ENCODE measurements at regions not wholly inside any gene's neighbourhood (a gene's known extent, or its start where the extent isn't known, plus 50 kb on each side); places are given as distances from the start of the nearest gene placed in this dataset.

DNA sequence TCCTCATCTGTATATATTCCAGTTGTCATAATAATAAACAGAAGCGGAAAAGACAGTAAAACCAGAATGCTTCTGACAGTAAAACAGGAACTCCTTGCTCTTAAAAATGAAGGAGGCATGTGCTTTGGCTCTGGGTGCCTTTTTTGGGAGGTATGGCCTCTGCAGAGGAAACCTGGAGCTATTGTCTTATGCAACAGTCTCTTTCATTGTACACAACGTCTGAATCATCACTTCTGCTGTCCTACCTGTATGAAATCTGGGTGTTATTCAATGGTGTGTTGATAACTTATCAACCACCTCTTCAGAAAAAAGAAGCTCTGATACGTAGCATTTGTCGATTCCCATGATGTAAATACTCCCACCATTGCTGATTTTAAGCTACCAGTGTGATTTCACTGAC lies 64.8 kb downstream of the CDCA7 start:
- no peak for DNase-seq (ENCODE audit: low read depth)

DNA sequence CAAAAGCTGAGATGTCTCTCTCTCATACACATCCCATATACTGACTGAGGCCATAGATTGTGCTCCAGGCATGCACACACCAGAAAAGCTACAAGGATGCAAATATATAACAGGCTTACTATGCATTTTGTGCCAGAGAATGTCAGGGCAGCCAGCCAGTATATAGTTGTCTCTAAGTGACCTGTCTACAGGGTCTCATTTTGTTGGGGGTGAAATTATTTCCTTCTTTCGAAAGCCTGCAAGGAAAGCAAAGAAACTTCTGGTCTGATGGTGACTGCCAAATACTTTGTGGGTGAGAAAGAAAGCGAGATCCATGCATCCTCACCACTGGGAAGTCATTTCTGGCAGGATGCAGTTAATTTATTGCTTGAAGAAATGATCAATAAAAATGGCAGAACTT lies 70.2 kb downstream of the CDCA7 start:
- DNase-seq (ENCODE audit: low read depth): no peak

DNA sequence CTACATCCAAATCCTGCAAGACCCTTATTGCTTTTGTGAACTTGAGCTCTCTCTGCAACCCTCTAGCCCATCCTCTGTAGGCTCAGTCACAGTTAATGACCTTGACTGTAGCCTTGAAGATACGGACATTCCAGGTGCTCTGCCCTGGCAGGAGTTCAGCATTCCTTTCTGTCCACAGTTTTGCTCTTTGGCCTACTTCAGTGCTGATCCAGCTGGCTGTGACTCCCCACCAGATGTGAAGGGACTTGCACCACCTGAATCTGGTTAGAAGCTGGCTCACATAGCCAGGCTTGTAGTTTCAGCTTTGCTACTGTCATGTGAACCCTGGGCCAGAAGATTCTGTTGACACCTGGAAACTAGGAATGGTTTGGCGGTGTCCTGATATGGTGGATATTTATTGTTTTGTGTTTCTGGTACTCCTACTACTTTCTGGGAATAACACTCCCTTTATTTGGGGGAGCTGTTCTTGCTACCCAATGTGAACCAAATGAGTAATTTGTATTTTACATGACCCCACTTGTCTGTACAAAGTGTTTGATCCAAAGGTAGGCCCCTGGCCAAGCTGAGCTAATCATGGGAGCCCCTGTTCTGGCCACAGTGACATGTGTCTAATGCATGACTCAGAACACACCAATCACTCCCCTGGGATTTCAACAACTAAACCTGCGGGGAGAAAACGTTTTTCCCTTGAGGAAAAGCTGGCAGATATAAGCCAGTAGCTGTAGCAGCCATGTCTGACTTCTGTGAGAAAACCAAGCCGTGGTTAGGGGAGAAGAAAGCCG lies 73.4 kb downstream of the CDCA7 start:
- peak; percentile 58 for DNase-seq (ENCODE audit: low read depth)

DNA sequence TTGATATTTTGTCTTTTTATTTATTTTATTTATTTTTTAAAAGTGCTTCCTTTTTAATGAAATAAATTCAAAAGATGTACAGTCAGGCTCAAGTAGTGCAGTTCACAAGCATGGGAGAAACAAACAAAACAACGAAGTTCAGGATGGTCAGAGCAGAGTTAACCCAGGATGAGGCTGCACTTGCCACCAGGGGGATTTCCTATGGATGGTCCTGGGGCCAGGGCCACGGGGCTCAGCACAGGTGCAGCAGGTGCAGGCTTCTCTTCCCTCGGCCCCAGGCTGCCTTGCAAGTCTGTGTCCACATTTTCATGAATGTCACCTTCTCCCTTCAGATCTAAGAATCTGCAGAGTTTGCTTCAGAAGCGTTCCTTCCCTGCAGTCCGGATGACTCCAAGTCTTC lies 76.5 kb downstream of the CDCA7 start:
- no peak for DNase-seq (ENCODE audit: low read depth)

DNA sequence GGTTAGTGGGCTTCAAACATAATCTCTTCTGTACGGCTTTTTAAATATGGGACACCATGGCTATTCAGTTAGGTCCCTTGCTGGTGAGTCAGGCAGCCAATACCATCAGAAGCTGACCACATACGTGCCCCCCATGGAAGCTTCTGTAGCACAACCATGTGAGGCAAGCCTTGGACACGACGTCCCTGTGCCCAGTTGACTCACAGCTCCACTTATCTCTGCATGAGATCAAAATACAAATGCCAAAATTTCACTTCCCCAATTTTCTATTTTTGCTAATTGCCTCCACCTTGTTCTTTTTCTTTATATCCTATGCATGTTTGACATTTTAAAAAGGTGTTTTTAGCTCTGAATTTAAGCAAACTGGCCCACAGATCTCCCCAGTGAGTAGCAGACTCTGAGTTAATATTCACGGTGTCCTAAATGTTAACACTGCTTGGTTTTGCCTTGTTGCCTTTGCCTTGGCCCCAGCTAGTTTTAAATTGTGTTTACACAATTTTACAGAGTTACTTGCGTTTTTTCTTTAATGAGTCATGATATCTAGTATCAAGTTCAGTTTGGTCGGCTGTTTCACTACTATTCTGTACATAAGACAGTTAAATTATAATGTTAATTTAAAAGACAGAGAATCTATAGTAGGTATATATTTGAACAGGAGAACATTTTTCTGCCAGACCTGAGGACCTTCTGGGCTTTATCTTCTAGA lies 77.5 kb downstream of the CDCA7 start:
- DNase-seq (ENCODE audit: low read depth): peak; percentile 81

DNA sequence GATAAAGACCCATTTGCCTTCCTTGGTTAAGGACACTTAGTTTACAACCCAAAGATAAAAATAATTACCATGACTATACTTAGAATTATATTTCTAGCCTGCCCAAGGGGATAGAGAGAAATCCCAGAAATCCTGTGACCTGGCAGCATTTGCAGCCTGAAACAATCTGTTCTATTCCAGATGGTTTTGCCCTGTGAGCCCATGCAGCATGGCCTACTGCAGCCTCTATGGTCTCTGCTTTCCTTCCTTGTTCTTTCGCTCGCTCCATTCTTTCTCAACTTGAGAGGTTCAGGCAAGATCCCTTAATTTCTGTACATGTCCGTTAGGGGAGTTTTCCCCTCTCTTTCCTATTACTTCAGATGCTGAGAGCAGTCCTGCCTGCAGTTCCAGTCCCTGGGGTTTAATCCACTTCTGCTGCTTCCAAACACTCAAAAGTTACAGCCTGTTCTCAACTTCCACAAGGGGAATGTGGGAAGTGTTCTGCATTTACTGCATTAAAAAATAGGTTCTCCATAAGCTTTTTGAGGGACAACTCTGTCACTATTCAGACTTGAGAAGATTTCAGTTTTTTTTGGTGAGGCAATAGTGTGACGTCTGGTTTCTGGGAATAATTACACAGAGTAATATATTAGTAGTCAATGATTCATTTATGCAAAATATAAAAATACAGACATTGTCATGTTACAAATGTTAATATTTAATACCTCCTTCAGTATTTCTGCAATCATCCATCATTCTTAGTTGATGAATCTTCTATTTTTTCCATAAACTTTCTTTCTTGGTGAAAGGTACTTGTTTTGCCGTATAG lies 80.3 kb downstream of the CDCA7 start:
- no peak for DNase-seq (ENCODE audit: low read depth)

DNA sequence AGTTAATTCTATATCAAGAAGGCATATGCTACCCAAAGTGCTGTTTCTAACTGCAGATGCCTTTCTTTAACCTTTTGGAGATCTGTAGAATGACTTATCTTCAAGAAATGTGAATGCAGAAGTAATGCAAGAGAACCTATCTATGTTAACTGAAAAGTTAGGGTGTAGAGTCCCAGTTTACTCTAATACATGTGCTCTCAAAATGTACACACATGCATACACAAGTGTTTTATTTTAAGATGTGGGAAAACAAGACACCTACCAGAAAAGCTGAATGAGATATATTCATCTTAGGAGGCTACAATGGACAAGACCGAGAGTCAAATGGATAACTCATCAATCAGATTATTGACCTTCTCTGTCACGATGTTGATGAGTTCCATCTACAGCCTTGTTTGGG lies 80.9 kb downstream of the CDCA7 start:
- no peak for DNase-seq (ENCODE audit: low read depth)

DNA sequence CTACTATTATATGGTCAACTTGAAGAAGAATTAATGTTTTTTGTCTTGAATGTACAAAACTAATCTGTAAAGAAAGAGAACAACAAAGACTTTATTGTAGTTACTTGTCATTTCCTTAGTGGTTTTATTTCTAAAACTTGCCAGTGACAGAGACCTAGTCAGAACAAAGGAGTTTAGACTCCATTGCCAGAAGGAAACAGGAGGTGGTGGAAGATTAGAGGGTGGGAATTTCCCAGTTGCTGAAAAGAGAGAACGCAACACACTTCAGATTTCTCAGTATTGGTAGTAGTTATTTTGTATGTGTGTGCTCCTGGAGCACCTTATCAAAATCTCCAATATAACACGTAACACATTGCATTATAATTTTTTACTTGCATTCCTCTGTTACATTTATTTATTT lies 81.4 kb downstream of the CDCA7 start:
- DNase-seq (ENCODE audit: low read depth): no peak

DNA sequence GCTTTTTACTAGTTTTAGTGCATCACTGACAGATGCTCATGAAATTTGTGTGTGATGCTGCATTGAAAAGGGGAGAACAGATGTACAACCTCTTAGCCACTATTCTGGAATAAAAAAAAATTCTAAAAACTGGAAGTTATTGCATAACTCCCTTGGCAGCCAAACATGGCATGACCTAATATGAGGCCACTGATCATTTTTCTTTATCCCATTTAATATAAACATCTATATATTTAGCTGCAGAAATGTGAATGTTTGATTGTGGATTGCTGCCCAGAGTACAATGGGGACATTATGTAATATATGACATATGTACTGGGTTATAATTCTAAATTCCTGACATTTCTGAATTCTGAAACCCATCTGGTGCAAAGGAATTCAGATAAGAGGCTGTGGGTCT lies 86.5 kb downstream of the CDCA7 start:
- peak; percentile 57 for DNase-seq (ENCODE audit: low read depth)

DNA sequence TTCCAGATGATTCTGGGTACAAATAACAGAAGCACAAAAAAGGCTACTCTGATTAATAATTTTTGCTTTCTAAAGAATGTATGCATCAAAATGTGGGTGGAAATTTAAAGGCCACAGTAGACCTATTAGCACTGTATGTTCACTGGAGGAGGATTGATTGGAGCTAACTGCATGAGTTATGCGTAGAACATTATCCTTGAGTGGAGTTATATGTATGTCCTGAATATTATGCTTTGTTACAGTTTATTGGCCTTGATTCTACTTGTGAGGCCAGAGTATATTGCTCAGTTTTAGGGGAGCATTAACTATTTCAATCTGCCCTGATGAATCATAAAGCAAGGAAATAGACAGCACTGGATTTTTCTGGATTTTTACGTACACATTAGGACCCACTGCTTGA lies 87.9 kb downstream of the CDCA7 start:
- DNase-seq (ENCODE audit: low read depth): no peak

DNA sequence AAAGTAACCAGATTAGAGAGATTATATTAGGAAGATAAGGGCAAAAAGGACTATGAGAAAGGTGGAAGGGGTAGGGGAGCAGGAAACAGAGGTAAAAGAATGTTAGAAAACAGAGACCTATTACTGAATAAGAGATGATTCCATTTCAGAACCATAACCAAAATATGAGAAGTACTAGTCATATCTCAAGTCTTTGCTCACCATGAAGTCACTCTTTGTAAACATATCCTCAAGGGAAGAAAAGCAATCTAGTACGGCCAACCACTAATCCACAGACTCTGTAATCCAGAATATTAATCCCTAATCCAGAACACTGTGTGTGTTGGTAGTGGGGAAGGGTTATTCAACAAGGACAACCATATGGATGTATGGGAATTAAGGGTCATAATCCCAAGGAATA lies 92.0 kb downstream of the CDCA7 start:
- DNase-seq (ENCODE audit: low read depth): no peak

DNA sequence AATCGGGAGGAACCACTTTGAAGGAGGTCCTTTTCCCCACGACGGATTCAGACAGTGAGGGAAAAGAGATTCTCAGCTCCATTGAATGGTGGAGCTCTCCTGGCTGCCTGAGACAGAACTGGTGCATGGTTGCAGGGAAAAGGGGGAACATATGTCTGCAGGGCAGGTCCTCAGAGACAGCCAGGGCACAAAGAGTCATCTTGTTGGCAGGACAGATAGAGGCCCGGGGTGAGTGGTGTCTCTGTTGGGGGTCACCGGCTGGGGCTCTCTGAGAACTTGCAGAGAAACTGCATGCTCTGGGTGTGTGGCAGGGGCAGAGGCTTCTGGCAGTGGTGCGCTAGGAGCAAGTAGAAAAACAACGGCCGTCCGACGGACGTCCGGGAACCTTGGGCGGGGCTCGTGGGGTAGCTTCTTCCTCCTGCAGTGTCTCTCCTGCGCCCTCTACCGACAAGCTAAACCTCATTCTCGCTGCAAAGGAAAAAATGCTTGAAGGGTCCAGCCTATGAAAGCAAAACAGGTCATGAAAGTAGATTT lies 94.3 kb downstream of the CDCA7 start:
- peak; percentile 85 for DNase-seq (ENCODE audit: low read depth)

DNA sequence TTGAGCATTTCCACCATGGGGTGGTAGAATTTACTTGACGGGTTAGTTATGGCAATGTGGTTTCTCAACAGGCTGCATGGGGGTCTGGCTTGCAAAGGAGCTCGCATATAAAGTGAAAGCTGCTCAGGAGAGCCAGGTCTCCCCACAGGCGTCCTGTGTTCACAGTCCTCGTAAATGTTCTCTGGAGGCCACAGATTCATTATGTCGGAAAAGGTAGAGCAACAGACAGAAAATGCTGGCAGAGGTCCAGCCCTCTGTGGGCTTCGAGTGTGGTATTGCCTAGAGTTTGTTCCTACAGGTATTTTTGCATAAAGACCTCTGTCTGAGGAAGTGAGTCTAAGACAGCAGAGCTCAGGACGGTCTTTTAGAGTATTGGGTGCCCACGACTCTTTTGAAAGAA lies 96.4 kb downstream of the CDCA7 start:
- DNase-seq (ENCODE audit: low read depth): no peak

DNA sequence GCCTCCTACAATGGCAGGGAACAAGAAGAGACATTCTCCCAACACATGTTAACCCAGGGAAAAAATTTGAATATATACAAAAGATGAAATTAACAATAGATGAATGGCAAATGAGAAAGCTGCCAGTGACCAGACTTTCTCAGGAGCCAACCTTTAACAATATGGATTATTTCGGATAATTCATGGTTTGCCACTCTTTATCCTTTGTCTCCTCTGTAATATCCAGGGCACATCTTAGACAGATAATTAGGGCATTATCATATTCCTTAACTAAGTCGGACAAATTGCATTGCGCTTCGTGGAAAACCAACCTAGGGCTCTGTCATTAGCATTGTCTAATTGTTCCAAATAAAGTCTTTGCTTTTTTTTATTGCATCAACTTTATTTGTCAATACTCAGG lies 97.3 kb downstream of the CDCA7 start:
- no peak for DNase-seq (ENCODE audit: low read depth)

DNA sequence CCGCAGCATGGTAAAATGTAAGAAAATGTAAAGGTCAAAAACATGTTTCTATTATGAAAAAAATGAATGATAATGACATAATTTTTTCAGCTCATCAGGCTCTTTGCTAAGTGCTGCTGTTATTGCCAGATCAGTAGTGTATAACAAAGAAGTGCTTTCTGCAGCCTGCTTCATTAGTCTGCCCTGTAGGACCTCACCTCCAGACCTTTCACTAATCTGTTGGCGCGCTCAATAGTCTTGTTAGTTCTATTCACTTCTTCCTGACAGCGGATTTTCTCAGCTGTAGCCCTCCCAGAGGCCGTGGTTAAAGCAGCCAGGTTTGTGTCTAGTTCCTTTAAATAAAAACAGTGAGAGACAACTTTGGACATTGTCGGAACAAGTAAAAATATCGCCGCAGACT lies 97.7 kb downstream of the CDCA7 start:
- DNase-seq (ENCODE audit: low read depth): no peak

DNA sequence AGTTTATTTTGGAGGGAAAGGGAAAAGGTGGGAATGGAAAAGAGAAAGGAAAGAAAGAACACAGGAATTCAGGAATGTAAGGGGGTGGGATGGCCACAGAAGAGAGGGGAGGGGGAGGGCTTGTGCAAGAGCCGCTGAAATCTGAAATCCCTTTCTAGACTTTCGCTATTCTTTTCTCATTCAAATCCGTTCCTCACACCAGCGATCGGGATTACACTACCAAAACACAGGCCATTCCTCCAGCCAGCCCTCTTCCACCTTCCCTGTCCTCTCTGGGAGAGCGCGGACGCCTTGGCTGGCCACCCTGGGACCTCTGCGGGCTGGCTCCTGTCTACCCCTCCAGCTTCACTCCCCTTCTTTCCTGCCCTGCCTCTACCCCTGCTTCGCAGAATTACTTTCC lies 102.3 kb downstream of the CDCA7 start:
- no peak for DNase-seq (ENCODE audit: low read depth)

DNA sequence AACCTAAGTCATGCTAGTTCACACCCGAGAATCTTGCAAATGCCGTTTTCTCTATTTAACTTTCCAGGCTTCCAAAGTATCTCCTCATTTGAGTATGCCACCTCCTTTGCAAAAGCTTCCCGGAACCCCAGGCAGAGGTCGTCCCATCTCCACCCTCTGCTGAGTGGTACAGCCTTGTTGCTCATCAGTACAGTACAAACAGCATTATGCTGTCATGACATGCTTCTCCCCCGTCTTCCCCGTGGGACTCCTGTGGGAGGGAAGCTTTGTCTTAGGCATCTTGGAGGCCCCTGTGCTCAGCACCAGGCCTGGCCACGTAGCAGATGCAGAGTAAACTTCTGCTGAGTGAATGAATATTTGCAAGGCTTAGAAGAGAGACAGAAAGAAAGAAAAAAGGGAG lies 102.7 kb downstream of the CDCA7 start:
- DNase-seq (ENCODE audit: low read depth): no peak

DNA sequence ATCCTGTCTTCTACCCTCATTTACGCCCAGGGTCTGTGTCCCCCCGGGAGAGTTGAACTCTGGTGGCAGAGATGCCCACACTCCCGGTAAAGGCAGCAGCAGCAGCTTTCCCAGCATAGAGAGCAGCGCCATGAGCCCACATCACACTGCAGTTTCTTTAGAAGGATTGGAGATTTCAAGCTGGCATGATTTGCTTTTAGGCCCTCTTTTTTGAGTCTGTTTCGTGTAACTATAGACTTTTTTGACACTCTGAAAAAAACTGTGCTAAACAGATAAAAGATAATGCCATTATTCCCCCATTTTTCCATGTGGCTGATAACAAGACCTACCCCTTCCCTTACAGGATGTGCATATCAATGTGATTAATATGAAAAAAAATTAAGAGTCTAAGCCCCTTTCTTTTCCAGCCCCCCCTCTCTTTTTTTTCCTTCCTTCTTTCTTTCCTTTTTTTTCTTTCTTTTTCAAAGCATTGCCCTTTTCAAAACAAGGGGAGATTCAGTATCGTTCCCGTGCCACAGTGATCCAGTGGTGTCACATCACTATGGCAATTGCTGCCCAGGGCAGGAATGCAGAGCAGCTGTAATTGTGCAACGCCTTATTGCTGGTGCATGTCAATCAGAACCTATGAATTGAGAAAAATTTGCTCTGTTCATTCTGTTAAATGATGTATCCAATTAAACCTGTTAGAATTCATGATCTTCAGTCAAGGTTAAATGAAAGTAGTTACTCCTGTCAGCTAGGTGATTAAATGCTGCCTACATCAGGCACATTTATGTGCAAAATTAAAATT lies 104.5 kb downstream of the CDCA7 start:
- no peak for DNase-seq (ENCODE audit: low read depth)

DNA sequence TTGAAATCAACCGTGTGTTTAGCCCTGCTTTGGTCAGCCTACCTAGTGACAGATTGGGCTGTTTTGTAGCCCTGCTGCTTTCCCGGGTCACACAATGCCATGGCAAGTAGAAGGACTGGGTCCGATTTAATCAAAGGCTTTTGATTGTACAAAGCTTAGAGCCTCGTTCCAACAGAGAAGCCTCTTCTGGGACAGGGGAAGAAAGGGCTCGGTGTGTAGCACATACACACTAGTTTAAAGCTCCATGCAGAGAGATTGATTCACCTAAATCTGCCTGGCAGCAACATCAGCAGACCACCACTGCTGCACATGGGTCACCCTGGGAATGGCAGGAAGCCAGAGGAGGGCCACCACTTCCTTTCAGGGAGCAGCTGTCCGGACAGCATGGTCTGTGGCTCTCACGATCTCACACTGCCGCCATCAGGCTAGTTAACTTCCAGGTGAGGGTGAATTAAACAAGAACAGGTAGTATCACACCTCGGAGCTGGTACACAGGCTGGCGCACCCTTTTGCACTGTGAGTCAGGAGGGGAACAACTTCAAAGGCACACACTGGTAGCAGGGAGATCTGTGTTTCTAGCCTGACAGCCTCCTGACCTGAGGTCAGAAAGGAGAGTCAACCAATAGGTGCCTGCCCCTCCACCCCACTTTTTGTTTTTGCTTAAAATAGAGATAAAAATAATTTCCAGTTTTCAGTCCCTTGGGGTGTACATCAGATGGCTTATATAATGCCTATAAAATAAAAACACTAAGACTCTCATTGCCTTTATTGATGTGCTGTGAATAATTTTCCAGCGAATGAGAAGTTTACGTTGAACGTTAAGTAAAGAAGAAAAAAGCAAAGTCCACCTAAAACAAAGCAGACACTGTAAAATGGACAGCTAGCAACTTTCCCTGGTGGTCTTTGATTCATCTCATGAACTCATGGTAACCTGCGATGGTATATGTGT lies 108.5 kb downstream of the CDCA7 start:
- DNase-seq (ENCODE audit: low read depth): no peak

DNA sequence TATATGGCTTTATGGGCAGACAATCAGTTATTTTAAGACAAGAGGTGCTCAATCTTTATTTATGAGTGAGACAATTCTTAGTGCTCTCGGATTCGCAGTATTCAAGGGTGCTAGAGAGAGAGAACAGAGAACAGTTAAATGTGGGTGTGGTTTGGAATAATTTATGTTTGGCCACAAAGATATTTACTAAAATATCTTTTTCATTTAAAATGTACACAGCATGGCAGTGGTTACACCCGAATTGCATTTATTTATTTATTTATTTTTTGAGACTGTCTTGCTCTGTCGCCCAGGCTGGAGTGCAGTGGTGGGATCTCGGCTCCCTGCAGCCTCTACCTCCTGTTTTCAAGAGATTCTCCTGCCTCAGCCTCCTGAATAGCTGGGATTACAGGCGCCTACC lies 109.2 kb downstream of the CDCA7 start:
- DNase-seq (ENCODE audit: low read depth): no peak

DNA sequence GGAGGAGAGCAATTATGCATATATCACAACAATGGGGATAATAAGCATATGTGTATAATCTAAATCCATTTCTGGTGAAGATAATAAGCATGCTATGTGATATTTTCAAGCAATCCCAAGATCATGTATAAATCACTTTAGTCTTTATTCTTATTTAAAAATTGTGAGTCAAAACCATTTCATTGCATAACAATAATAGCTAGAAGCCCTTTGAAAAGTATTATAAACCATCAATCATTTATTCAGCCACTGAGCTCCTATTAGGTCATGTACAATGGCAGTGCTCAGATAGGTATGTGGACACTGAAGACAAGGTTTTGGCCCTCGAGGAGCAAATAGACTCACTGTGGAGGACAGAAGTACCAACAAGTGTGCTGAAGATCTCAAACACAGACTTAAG lies 113.1 kb downstream of the CDCA7 start:
- no peak for DNase-seq (ENCODE audit: low read depth)

All from iris pigment epithelial cell (primary cell).